Prostate gland (tissue), 2 donors: ENCODE measurements at regions not wholly inside any gene's neighbourhood (a gene's known extent, or its start where the extent isn't known, plus 50 kb on each side); places are given as distances from the start of the nearest gene placed in this dataset.

Source experiments
- POLR2A ChIP-seq: fragments of 450-650 bp; IDR thresholded peaks from one replicate; pipeline ENCODE4 v1.6.1; 2016; ENCODE audit warnings: antibody characterized with exemption, mild to moderate bottlenecking
- POLR2AphosphoS5 ChIP-seq: sonication (generic); formaldehyde crosslinking; IDR thresholded peaks from one replicate; pipeline ENCODE4 v1.6.1; 2017; ENCODE audit warnings: antibody characterized with exemption
- TF ChIP-seq, protein P1 (sequence below), 4 experiments: fragments of 200-600 bp in 2 of 4; fragments of 450-650 bp in 2 of 4; sonication (generic) in 2 of 4; IDR thresholded peaks; 1 replicate in 3 of 4; 2 replicates in 1 of 4; pipeline ENCODE4 v1.5.1; 2016 to 2019; ENCODE audit warnings: antibody characterized with exemption in 4 of 4, mild to moderate bottlenecking in 2 of 4, moderate library complexity in 2 of 4

DNA sequence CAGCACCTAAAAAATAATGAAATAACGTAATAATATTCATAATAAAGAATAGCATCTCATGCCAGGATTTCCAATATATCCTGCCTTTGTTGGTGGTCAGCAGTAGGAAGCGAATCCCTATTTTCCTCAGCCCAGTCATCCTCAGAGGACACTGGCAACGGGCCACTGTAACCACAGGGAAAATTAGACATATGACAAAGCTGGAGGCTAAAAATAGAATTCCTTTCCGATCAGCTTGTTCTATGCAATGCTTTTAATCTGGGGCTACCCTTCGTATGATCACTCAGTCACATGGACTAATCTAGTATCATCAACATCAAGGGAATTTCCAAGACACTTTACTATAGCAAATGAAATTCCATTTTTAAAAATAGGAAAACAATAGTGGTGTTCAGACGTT, 246.9 kb upstream of the KCNJ16 start:
- TF ChIP-seq, protein P1, sequence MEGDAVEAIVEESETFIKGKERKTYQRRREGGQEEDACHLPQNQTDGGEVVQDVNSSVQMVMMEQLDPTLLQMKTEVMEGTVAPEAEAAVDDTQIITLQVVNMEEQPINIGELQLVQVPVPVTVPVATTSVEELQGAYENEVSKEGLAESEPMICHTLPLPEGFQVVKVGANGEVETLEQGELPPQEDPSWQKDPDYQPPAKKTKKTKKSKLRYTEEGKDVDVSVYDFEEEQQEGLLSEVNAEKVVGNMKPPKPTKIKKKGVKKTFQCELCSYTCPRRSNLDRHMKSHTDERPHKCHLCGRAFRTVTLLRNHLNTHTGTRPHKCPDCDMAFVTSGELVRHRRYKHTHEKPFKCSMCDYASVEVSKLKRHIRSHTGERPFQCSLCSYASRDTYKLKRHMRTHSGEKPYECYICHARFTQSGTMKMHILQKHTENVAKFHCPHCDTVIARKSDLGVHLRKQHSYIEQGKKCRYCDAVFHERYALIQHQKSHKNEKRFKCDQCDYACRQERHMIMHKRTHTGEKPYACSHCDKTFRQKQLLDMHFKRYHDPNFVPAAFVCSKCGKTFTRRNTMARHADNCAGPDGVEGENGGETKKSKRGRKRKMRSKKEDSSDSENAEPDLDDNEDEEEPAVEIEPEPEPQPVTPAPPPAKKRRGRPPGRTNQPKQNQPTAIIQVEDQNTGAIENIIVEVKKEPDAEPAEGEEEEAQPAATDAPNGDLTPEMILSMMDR (IDR thresholded peaks at IDR 0.05): no peak
- TF ChIP-seq POLR2AphosphoS5 (no peak), POLR2A (no peak)
